CD4-positive, alpha-beta T cell treated with Interleukin-6 for 4 hours (primary cell): ENCODE measurements at regions not wholly inside any gene's neighbourhood (a gene's known extent, or its start where the extent isn't known, plus 50 kb on each side); places are given as distances from the start of the nearest gene placed in this dataset.

Experiments used
- DNase-seq: peaks from one replicate; pipeline ENCODE4 v3.0.0-alpha.2; 2020; ENCODE audit warnings: mixed read lengths

GRCh38 chr5:142432369-142432863 lies 107.6 kb upstream of the SPRY4 start:
- DNase-seq: peak; percentile 21

GRCh38 chr5:142428773-142429473 lies 104.1 kb upstream of the SPRY4 start:
- no peak for DNase-seq

DNA sequence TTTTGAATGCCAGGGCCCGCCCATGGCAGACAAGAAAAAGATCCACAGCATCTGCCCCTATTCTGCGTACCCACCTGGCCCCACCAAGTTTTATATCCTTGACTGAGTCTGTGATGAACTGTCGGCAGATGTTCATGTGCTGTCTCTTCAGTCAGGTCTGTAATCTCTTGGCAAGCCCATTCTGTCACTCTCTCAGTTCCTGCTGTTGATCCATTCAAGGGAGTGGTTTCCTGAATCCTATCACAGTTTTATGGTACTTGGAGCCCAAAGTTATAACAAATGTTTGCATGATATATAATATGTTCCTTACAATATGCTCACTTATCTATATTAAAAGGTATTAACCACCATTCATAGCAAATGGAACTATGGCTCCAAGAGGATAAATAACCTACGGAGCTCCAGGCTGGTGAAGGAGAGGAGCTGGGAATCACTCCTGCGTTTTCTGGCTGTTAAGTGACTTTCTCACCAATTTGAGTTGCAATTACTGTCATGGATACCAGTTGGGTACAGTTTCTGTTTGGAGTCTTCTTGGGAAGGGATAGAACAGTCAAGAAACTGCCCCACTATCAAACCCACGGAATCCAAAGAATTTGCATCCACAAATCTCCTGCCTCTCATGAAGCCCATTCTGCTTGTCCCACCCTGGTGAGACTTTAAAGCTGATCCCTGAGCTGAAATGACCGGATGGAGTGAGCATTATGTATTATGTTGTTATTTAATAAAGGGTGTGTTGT lies 103.4 kb upstream of the SPRY4 start:
- DNase-seq: no peak

DNA sequence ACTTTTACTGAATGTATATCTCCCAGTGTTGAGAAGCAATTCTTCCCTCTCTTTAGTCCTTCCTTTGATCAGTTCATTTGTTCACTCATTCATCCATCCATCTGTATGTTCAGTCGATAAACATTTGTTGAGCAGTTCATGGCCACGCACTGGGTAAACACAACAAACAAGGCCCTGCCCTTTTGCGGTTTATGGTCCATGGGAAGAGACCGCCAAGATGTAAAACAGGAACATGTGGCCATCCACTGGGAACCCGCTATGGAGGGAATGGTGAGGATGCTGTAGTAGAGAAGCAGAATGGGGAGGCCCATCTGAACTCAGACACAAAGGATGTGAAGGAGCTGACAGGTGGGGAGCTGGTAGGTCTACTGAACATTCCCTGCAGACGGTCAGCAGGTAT lies 102.7 kb upstream of the SPRY4 start:
- DNase-seq: no peak

GRCh38 chr5:142427015-142427364 lies 102.2 kb upstream of the SPRY4 start:
- no peak for DNase-seq

- DNase-seq: peak; percentile 41
These were observed 101.6 kb upstream of the SPRY4 start for GRCh38 chr5:142426129-142427014.

GRCh38 chr5:142425286-142426065 lies 100.7 kb upstream of the SPRY4 start:
- DNase-seq: no peak

DNA sequence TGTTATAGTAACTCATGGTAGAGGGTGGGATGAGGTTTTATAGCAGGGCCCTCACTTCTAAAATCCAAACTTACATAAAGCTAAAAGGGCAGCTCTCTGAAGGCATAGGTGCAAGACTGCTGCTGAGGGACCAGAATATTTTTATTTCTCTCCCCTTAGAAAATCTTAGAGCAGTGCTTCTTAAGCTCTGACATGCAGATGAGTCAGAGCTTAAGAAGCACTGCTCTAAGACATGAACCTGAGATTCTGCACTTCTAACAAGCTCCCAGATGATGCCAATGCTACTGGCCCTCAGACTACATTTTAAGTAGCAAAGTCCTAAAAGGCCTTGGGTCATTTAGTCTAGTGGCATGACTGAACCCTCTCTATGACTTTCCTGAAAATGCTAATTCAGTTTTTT lies 97.6 kb upstream of the SPRY4 start:
- DNase-seq: no peak

DNA sequence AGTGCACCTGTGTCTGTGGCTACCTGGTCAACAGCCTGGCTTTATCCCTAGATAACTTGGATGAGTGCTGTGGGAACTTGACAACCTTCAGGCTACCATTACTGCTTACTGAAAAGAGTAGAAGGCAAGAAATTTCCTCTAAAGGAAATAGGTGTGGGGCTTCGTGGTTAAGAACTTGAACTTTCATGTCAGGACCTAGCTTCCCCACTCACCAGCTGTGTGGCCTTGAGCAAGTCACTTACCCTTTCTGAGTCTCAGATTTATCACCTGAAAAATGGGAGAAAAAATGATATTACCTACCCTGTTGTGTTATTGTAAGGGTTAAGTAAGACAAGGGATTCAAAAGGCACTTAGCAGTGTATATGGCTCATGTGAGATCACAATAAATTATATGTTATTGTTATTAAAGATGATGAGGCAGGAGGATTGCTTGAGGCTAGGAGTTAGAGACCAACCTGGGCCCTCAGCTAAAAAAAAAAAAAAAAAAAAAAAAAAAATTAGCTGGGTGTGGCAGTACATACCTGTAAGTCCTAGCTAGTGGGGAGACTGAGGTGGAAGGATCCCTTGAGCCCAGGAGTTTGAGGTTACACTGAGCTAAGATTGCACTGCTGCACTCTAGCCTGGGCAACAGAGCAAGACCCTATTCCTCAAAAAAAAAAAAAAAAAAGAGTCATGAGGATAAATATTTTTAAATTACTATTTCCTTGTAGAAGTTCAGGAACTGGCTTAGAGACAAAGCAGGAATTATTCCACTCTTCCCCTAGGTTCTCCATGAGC lies 97.0 kb upstream of the SPRY4 start:
- no peak for DNase-seq

DNA sequence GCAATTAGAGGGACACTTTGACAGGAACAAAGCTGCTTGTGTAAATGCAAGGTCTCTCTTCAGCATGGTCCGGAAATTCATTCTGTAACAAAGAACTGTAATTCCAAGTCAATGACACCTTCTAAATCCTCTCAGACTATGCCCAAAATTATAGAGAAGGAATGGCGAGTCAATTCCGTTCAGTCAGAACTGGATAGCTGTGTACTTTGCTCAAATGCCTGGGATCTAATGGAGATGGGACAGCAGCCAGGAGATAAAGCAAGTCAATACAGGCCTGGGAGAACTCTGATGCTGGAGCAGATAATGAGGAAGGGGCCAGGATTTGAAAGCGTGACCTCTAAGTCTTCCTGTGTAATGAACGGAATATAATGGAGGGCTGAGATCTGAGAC lies 96.4 kb upstream of the SPRY4 start:
- DNase-seq: no peak

GRCh38 chr5:142420561-142421227 lies 95.9 kb upstream of the SPRY4 start:
- DNase-seq: no peak

GRCh38 chr5:142412581-142412980 lies 87.8 kb upstream of the SPRY4 start:
- no peak for DNase-seq

- no peak for DNase-seq
These were observed 87.0 kb upstream of the SPRY4 start for GRCh38 chr5:142411656-142412425.

DNA sequence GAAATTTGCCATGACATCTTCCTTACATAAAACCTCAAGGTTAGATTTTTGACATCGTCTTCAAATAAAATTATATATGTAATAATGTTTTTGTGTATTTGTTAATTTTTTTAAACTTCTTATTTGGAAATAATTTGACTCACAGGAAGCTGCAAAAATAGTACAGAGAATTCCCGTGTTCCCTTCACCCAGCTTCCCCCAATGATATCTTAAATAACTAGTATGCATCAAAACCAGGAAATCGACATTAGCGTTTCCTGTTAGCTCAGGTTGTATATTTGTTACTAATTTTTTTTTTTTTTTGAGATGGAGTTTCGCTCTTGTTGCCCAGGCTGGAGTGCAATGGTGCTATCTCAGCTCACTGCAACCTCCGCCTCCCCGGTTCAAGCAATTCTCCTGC lies 86.3 kb upstream of the SPRY4 start:
- DNase-seq: no peak

DNA sequence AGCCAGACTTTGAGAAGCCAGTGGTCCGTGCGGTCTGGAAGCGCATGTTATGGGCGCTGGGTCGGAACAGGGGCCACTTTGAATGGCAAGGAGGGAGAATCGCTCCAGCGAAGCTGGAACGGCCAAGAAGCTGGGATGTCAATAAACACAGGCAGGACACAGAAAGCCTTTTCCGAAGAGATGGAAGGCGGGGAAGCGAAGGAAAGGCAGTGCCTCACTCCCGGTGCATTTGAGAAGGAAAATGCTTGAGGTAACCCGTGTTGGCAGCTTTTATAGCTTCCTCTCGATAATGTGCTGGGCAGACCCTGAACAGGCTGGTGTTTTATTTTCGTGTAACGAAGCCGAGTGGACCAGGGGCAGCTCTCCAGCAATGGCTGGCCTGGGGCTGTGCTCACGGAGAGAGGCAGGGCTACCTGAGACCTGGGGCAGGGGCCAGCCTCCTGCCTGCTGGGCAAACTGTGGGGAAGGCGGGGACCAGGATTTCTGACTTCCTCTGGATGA lies 84.2 kb upstream of the SPRY4 start:
- DNase-seq: no peak

- DNase-seq: no peak
These were observed 83.7 kb upstream of the SPRY4 start for GRCh38 chr5:142408536-142408935.

GRCh38 chr5:142405814-142406395 lies 81.1 kb upstream of the SPRY4 start:
- no peak for DNase-seq

DNA sequence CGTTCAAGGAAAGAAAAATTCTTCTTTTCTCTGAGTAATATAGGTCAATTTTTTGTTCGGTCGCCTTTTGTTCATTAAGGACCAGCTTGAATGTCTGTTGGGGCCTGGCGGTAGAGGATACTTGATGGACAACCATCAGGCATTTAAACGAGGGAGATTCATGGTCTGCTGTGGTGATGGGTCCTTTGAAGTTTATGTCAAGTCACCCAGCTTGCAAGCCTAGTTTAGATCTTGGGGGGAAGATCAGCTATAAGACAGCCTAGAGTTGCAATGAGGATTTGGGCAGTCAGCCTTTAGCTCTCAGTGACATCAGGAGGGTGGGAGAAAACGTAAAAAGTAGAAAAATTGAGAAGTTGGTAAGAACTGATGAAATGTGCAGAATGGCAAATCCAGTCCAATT lies 80.2 kb upstream of the SPRY4 start:
- DNase-seq: no peak

- DNase-seq: no peak
These were observed 79.2 kb upstream of the SPRY4 start for GRCh38 chr5:142404046-142404477.

DNA sequence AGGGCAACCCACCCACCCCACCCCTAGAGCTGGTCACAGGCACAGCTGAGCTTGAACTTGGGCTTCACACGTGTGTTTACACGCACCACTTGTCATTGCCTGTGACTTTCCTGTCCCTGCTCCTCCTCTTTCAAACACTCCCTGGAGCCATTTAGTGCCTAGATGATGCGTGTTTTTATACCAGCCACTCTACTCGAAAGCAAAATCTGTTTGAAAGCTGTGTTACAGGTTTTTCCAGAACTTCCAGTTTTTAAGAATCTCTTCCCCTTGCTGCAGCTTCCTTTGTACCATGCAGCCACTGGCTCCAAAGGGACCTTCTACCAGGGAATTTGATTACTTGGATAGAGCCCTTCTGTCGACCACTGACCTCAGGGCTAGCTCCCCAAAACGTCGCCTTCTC lies 78.8 kb upstream of the SPRY4 start:
- no peak for DNase-seq
